GM13977 (cell line): ENCODE measurements at regions not wholly inside any gene's neighbourhood (a gene's known extent, or its start where the extent isn't known, plus 50 kb on each side); places are given as distances from the start of the nearest gene placed in this dataset.

ENCODE experiments used
- DNase-seq: peaks from one replicate; pipeline ENCODE4 v3.0.0; 2012; ENCODE audit warnings: low spot score
- CTCF ChIP-seq: IDR thresholded peaks from 2 replicates; pipeline ENCODE4 v1.5.1; 2012; ENCODE audit warnings: mild to moderate bottlenecking, control low read depth; ENCODE audit not compliant: insufficient read depth; ENCODE audit errors: extremely low read depth, missing control alignments
- in situ Hi-C: fragments of 300-500 bp; cut with MboI; formaldehyde crosslinking; loops from one replicate; pipeline ENCODE4 v1.12.0; 2022; ENCODE audit warnings: low sequenced_read_pairs, low pct_unique_long_range_greater_than_20kb, mixed read lengths, inconsistent platforms; ENCODE audit not compliant: unreplicated experiment

GRCh38 chr16:47888734-47889133 is 267.1 kb downstream of the ABCC12 start:
- DNase-seq, result no peak
- no peak for TF ChIP-seq CTCF
- in situ Hi-C loops, result no loop called here

GRCh38 chr16:47888142-47888541 is 267.7 kb downstream of the ABCC12 start:
- no peak for DNase-seq
- in situ Hi-C loops, result no loop called here
- no peak for TF ChIP-seq CTCF

- no peak for DNase-seq
- in situ Hi-C loops, result no loop called here
- TF ChIP-seq CTCF, result no peak
Measured at GRCh38 chr16:47887496-47887895, 268.3 kb downstream of the ABCC12 start.

GRCh38 chr16:47886631-47887415 is 269.0 kb downstream of the ABCC12 start:
- TF ChIP-seq CTCF, result no peak
- in situ Hi-C loops, result no loop called here
- DNase-seq, result no peak

GRCh38 chr16:47886139-47886538 is 269.7 kb downstream of the ABCC12 start:
- no peak for TF ChIP-seq CTCF
- in situ Hi-C loops, result no loop called here

GRCh38 chr16:47885489-47885888 is 270.3 kb downstream of the ABCC12 start:
- in situ Hi-C loops, result no loop called here
- DNase-seq, result no peak
- TF ChIP-seq CTCF, result no peak

More at GRCh38 chr16:47886139-47886538, 269.7 kb downstream of the ABCC12 start:
- no peak for DNase-seq
